ENCODE measurements at regions not wholly inside any gene's neighbourhood (a gene's known extent, or its start where the extent isn't known, plus 50 kb on each side); places are given as distances from the start of the nearest gene placed in this dataset.

- TF ChIP-seq CTCF (IDR thresholded peaks at IDR 0.05) (no peak), POLR2A (IDR thresholded peaks at IDR 0.05) (no peak)
These were observed 298.6 kb downstream of the CLIC5 start for GRCh38 chr6:45717027-45717426.

All from vagina (tissue), 2 donors.